Panc1 (cell line): ENCODE measurements at regions not wholly inside any gene's neighbourhood (a gene's known extent, or its start where the extent isn't known, plus 50 kb on each side); places are given as distances from the start of the nearest gene placed in this dataset.

Experiments
- REST ChIP-seq, 2 experiments: IDR thresholded peaks; 2 replicates each; pipeline ENCODE4 v1.6.1; 2011 to 2012; ENCODE audit warnings: low read depth in 2 of 2, control low read depth in 1 of 2, low read length in 1 of 2, mild to moderate bottlenecking in 1 of 2, moderate library complexity in 1 of 2; ENCODE audit not compliant: insufficient read depth in 1 of 2
- SIN3A ChIP-seq: IDR thresholded peaks from 2 replicates; pipeline ENCODE4 v1.6.1; 2012; ENCODE audit warnings: low read depth, mild to moderate bottlenecking, low read length, moderate library complexity, borderline replicate concordance; ENCODE audit not compliant: insufficient read depth

- TF ChIP-seq REST (IDR thresholded peaks at IDR 0.05; ENCODE audit: insufficient read depth in 1 of 2, low read depth in 2 of 2, low read length in 1 of 2) (no peak), SIN3A (no peak)
Measured at GRCh38 chr12:43284486-43285158, 267.4 kb downstream of the ADAMTS20 start.
